ENCODE measurements at regions not wholly inside any gene's neighbourhood (a gene's known extent, or its start where the extent isn't known, plus 50 kb on each side); places are given as distances from the start of the nearest gene placed in this dataset.
A peak's percentile ranks its signal among the peaks of the same experiment; 100 is the strongest.
"Not testable (repeated sequence)": the region's sequence is repeated elsewhere in the genome, so short reads cannot be mapped to it uniquely, and the experiment has no call there.

DNA sequence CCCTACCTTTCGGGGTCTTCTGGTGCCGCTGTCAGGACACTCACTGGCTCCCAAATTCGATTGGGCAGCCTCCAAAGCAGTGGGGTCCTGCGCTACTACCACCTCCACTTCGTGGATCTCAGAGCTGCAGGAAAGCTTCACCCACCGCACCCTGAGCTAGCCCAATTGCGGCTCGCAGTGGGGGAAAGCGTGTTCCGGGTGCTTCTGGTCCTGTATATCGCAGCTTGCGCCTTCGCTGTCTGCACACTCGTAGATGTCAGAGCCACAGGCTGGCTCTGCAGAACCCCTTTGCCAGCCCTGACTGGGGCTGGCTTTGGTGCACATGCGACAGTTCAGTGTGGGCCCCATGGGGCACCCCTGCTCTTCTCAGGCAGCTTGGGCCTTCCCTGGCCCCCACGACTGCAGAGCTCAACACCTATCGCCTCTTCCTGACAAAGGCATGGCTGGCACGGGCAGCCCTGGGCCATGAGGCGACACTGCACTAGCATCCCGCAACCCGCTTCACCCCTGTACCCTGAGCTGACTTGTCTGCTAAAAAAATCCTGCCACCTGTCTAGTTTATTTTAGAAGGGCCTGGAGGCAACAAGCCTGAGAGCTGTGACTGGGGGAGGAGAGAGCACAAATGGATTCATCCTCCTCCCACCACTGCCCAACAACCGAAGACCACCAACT is 78.7 kb upstream of the ABI1 start:
- Histone ChIP-seq H3K36me3 (ENCODE audit: control insufficient read depth, insufficient read depth, low read length) (no peaks in the 10 kb centered on the region), H3K27ac (ENCODE audit: low read depth, low read length) (no peak overlapping the region), H3K9me3 (ENCODE audit: control insufficient read depth, low read length) (no peaks in the 10 kb centered on the region), H3K4me3 (ENCODE audit: low read length) (no peak overlapping the region), H3K4me1 (ENCODE audit: control insufficient read depth, insufficient read depth, low read length) (no peaks in the 10 kb centered on the region), H3K9ac (ENCODE audit: extremely low read depth, low read length, poor library complexity, severe bottlenecking) (no peak overlapping the region), H3K27me3 (ENCODE audit: control insufficient read depth, insufficient read depth, low read length, poor library complexity, severe bottlenecking) (no peaks in the 10 kb centered on the region)
- 94% methylated on average over 22 of the region's 22 CpGs for WGBS, 2 experiments (ENCODE audit: insufficient coverage in 1 of 2, insufficient read length in 1 of 2)
- Mint-ChIP-seq H3K27me3 (ENCODE audit: insufficient read depth) (peaks cover 7% of the 10 kb centered on the region), H3K4me1 (no peaks in the 10 kb centered on the region), H3K4me3 (no peak overlapping the region), H3K36me3 (ENCODE audit: low read depth) (no peaks in the 10 kb centered on the region), H3K9me3 (no peaks in the 10 kb centered on the region), H3K27ac (no peak overlapping the region)
- peak; percentile 51 for DNase-seq
- TF ChIP-seq, protein P1, sequence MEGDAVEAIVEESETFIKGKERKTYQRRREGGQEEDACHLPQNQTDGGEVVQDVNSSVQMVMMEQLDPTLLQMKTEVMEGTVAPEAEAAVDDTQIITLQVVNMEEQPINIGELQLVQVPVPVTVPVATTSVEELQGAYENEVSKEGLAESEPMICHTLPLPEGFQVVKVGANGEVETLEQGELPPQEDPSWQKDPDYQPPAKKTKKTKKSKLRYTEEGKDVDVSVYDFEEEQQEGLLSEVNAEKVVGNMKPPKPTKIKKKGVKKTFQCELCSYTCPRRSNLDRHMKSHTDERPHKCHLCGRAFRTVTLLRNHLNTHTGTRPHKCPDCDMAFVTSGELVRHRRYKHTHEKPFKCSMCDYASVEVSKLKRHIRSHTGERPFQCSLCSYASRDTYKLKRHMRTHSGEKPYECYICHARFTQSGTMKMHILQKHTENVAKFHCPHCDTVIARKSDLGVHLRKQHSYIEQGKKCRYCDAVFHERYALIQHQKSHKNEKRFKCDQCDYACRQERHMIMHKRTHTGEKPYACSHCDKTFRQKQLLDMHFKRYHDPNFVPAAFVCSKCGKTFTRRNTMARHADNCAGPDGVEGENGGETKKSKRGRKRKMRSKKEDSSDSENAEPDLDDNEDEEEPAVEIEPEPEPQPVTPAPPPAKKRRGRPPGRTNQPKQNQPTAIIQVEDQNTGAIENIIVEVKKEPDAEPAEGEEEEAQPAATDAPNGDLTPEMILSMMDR (conservative IDR thresholded peaks at IDR 0.05), result no peak

DNA sequence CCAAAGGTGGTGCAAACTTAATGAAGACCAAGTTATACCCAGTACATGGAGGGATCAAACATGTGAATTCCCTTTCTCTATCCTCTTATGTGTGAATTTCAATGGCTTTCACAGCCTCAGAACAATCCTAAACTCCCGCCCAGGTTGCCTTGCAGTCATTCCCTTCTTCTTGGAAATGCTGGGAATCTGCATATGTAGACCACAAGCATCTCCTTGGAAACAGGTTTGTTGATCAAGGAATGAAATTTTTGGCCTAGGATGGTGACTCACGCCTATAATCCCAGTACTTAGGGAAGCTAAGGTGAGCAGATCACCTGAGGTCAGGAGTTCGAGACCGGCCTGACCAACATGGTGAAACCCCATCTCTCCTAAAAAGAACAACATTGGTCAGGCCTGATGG is 77.8 kb upstream of the ABI1 start:
- Histone ChIP-seq H3K27me3 (ENCODE audit: control insufficient read depth, insufficient read depth, low read length, poor library complexity, severe bottlenecking) (no peaks in the 10 kb centered on the region), H3K9me3 (ENCODE audit: control insufficient read depth, low read length) (no peaks in the 10 kb centered on the region), H3K4me1 (ENCODE audit: control insufficient read depth, insufficient read depth, low read length) (no peaks in the 10 kb centered on the region), H3K27ac (ENCODE audit: low read depth, low read length) (no peak overlapping the region), H3K9ac (ENCODE audit: extremely low read depth, low read length, poor library complexity, severe bottlenecking) (no peak overlapping the region), H3K36me3 (ENCODE audit: control insufficient read depth, insufficient read depth, low read length) (no peaks in the 10 kb centered on the region), H3K4me3 (ENCODE audit: low read length) (no peak overlapping the region)
- DNase-seq, result peak; percentile 48
- Mint-ChIP-seq H3K27me3 (ENCODE audit: insufficient read depth) (peaks cover 7% of the 10 kb centered on the region), H3K36me3 (ENCODE audit: low read depth) (no peaks in the 10 kb centered on the region), H3K27ac (no peak overlapping the region), H3K4me1 (no peaks in the 10 kb centered on the region), H3K9me3 (no peaks in the 10 kb centered on the region), H3K4me3 (no peak overlapping the region)
- TF ChIP-seq, protein P1 (conservative IDR thresholded peaks at IDR 0.05), result no peak
- 62 to 68% methylated on average over 4 of the region's 4 CpGs for WGBS, 2 experiments (ENCODE audit: insufficient coverage in 1 of 2, insufficient read length in 1 of 2)

DNA sequence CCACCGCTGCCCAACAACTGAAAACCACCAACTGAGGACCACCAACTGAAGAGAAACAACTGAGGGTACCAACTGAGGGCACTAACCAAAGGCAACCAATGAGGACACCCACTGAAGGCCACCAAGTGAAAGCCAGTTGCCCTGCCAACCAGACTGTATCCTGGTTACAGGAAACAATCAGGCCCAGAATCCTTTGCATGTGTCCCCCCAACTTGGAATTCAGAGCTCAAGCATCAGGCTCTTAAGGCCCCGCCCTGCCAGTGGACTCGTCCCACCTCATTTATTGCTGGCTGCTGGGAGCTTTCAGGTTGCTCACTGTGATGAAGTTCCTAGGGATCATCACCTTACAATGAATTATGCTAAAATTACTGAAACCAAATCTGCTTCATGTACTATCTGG is 76.6 kb upstream of the ABI1 start:
- DNase-seq, result no peak
- H3K36me3 ChIP-seq (ENCODE audit: control insufficient read depth, insufficient read depth, low read length), result no peaks in the 10 kb centered on the region
- no peaks in the 10 kb centered on the region for H3K4me1 ChIP-seq (ENCODE audit: control insufficient read depth, insufficient read depth, low read length)
- no peak overlapping the region for H3K4me3 Mint-ChIP-seq
- TF ChIP-seq, protein P1 (conservative IDR thresholded peaks at IDR 0.05), result no peak
- no peak overlapping the region for H3K9ac ChIP-seq (ENCODE audit: extremely low read depth, low read length, poor library complexity, severe bottlenecking)
- H3K36me3 Mint-ChIP-seq (ENCODE audit: low read depth), result no peaks in the 10 kb centered on the region
- no peaks in the 10 kb centered on the region for H3K9me3 ChIP-seq (ENCODE audit: control insufficient read depth, low read length)
- H3K27me3 Mint-ChIP-seq (ENCODE audit: insufficient read depth), result peaks cover 7% of the 10 kb centered on the region
- WGBS, 2 experiments (ENCODE audit: insufficient coverage in 1 of 2, insufficient read length in 1 of 2), result 91% methylated on average over 2 to 3 of the region's 3 CpGs
- H3K27ac ChIP-seq (ENCODE audit: low read depth, low read length), result no peak overlapping the region
- H3K9me3 Mint-ChIP-seq, result no peaks in the 10 kb centered on the region
- no peaks in the 10 kb centered on the region for H3K4me1 Mint-ChIP-seq
- H3K27ac Mint-ChIP-seq, result no peak overlapping the region
- H3K4me3 ChIP-seq (ENCODE audit: low read length), result no peak overlapping the region
- H3K27me3 ChIP-seq (ENCODE audit: control insufficient read depth, insufficient read depth, low read length, poor library complexity, severe bottlenecking), result no peaks in the 10 kb centered on the region

DNA sequence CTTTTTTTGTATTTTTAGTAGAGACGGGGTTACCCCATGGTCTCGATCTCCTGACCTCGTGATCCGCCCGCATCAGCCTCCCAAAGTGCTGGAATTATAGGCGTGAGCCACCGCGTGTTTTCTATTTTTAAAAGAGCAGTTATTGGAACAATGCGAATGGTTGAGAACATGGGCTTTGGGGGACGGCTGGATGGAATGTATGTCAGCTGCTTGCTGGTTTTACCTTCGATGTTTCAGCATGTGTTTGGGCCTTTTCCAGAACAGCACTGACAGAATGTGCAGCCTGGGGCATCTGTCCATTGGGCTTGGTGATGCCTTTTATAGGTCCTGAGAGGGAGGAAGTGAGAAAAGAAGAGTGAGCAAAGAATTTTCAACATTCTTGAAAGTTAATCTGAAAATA is 73.4 kb upstream of the ABI1 start:
- not testable (repeated sequence) for H3K27me3 Mint-ChIP-seq (ENCODE audit: insufficient read depth); H3K9ac ChIP-seq (ENCODE audit: extremely low read depth, low read length, poor library complexity, severe bottlenecking); H3K9me3 ChIP-seq (ENCODE audit: control insufficient read depth, low read length); H3K36me3 ChIP-seq (ENCODE audit: control insufficient read depth, insufficient read depth, low read length); H3K4me3 ChIP-seq (ENCODE audit: low read length); H3K4me1 Mint-ChIP-seq; H3K9me3 Mint-ChIP-seq; H3K36me3 Mint-ChIP-seq (ENCODE audit: low read depth); H3K27ac ChIP-seq (ENCODE audit: low read depth, low read length); H3K4me3 Mint-ChIP-seq; H3K27me3 ChIP-seq (ENCODE audit: control insufficient read depth, insufficient read depth, low read length, poor library complexity, severe bottlenecking); DNase-seq; H3K4me1 ChIP-seq (ENCODE audit: control insufficient read depth, insufficient read depth, low read length); H3K27ac Mint-ChIP-seq
- WGBS, 2 experiments (ENCODE audit: insufficient coverage in 1 of 2, insufficient read length in 1 of 2), result 93 to 94% methylated on average over 7 to 11 of the region's 11 CpGs
